ENCODE measurements at regions not wholly inside any gene's neighbourhood (a gene's known extent, or its start where the extent isn't known, plus 50 kb on each side); places are given as distances from the start of the nearest gene placed in this dataset.
"Not testable (repeated sequence)": the region's sequence is repeated elsewhere in the genome, so short reads cannot be mapped to it uniquely, and the experiment has no call there.

- DNase-seq (ENCODE audit: low read depth) = no peak
Observed at GRCh38 chr1:98287626-98288025, 366.8 kb upstream of the DPYD start.

- DNase-seq (ENCODE audit: low read depth) = no peak
Observed at GRCh38 chr1:98286656-98287055, 365.8 kb upstream of the DPYD start.

- not testable (repeated sequence) for DNase-seq (ENCODE audit: low read depth)
Observed at GRCh38 chr1:98285286-98285685, 364.5 kb upstream of the DPYD start.

GRCh38 chr1:98280049-98280448 lies 359.2 kb upstream of the DPYD start:
- no peak for DNase-seq (ENCODE audit: low read depth)

- no peak for DNase-seq (ENCODE audit: low read depth)
Observed at GRCh38 chr1:98278055-98278454, 357.2 kb upstream of the DPYD start.

- peak; percentile 82 for DNase-seq (ENCODE audit: low read depth)
Observed at GRCh38 chr1:98277118-98277517, 356.3 kb upstream of the DPYD start.

- no peak for DNase-seq (ENCODE audit: low read depth)
Observed at GRCh38 chr1:98276514-98276913, 355.7 kb upstream of the DPYD start.

GRCh38 chr1:98268316-98268715 lies 347.5 kb upstream of the DPYD start:
- no peak for DNase-seq (ENCODE audit: low read depth)

GRCh38 chr1:98267423-98267822 lies 346.6 kb upstream of the DPYD start:
- no peak for DNase-seq (ENCODE audit: low read depth)

- DNase-seq (ENCODE audit: low read depth) = no peak
Observed at GRCh38 chr1:98264727-98265126, 343.9 kb upstream of the DPYD start.

- DNase-seq (ENCODE audit: low read depth) = no peak
Observed at GRCh38 chr1:98260839-98261238, 340.0 kb upstream of the DPYD start.

GRCh38 chr1:98260412-98260811 lies 339.6 kb upstream of the DPYD start:
- DNase-seq (ENCODE audit: low read depth) = no peak

GRCh38 chr1:98256700-98257099 lies 335.9 kb upstream of the DPYD start:
- DNase-seq (ENCODE audit: low read depth) = no peak

- DNase-seq (ENCODE audit: low read depth) = no peak
Observed at GRCh38 chr1:98253145-98253544, 332.3 kb upstream of the DPYD start.

GRCh38 chr1:98251497-98251896 lies 330.7 kb upstream of the DPYD start:
- no peak for DNase-seq (ENCODE audit: low read depth)

- no peak for DNase-seq (ENCODE audit: low read depth)
Observed at GRCh38 chr1:98232678-98233077, 311.8 kb upstream of the DPYD start.

- DNase-seq (ENCODE audit: low read depth) = no peak
Observed at GRCh38 chr1:98222706-98223105, 301.9 kb upstream of the DPYD start.

GRCh38 chr1:98221923-98222322 lies 301.1 kb upstream of the DPYD start:
- DNase-seq (ENCODE audit: low read depth) = peak; percentile 17

GRCh38 chr1:98217601-98218000 lies 296.8 kb upstream of the DPYD start:
- DNase-seq (ENCODE audit: low read depth) = no peak

- no peak for DNase-seq (ENCODE audit: low read depth)
Observed at GRCh38 chr1:98216304-98216703, 295.5 kb upstream of the DPYD start.

- peak; percentile 21 for DNase-seq (ENCODE audit: low read depth)
Observed at GRCh38 chr1:98211271-98211845, 290.5 kb upstream of the DPYD start.

GRCh38 chr1:98210563-98210962 lies 289.7 kb upstream of the DPYD start:
- DNase-seq (ENCODE audit: low read depth) = peak; percentile 34

GRCh38 chr1:98210064-98210463 lies 289.2 kb upstream of the DPYD start:
- peak; percentile 98 for DNase-seq (ENCODE audit: low read depth)

- DNase-seq (ENCODE audit: low read depth) = peak; percentile 38
Observed at GRCh38 chr1:98205291-98206017, 284.6 kb upstream of the DPYD start.

Measured in ELR (cell line).